ENCODE measurements at regions not wholly inside any gene's neighbourhood (a gene's known extent, or its start where the extent isn't known, plus 50 kb on each side); places are given as distances from the start of the nearest gene placed in this dataset.
"Not testable (repeated sequence)": the region's sequence is repeated elsewhere in the genome, so short reads cannot be mapped to it uniquely, and the experiment has no call there.

DNA sequence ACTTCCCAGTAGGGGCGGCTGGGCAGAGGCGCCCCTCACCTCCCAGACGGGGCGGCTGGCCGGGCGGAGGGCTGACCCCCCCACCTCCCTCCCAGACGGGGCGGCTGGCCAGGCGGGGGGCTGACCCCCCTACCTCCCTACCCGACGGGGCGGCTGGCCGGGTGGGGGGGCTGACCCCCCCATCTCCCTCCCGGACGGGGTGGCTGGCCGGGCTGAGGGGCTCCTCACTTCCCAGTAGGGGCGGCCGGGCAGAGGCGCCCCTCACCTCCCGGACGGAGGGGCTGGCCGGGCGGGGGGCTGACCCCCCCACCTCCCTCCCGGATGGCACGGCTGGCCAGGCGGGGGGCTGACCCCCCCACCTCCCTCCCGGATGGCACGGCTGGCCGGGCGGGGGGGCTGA, 508.1 kb upstream of the PHF14 start:
- TF ChIP-seq, protein P1, sequence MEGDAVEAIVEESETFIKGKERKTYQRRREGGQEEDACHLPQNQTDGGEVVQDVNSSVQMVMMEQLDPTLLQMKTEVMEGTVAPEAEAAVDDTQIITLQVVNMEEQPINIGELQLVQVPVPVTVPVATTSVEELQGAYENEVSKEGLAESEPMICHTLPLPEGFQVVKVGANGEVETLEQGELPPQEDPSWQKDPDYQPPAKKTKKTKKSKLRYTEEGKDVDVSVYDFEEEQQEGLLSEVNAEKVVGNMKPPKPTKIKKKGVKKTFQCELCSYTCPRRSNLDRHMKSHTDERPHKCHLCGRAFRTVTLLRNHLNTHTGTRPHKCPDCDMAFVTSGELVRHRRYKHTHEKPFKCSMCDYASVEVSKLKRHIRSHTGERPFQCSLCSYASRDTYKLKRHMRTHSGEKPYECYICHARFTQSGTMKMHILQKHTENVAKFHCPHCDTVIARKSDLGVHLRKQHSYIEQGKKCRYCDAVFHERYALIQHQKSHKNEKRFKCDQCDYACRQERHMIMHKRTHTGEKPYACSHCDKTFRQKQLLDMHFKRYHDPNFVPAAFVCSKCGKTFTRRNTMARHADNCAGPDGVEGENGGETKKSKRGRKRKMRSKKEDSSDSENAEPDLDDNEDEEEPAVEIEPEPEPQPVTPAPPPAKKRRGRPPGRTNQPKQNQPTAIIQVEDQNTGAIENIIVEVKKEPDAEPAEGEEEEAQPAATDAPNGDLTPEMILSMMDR (conservative IDR thresholded peaks at IDR 0.05 in 1 of 2, IDR thresholded peaks at IDR 0.05 in 1 of 2; ENCODE audit: extremely low read depth in 1 of 2, insufficient read depth in 1 of 2, low read depth in 1 of 2, low read length in 2 of 2): not testable (repeated sequence)
- TF ChIP-seq EZH2 (IDR thresholded peaks at IDR 0.05; ENCODE audit: borderline replicate concordance, low read length): not testable (repeated sequence)

Data from mammary epithelial cell (primary cell).